ENCODE measurements at regions not wholly inside any gene's neighbourhood (a gene's known extent, or its start where the extent isn't known, plus 50 kb on each side); places are given as distances from the start of the nearest gene placed in this dataset.

GRCh38 chr2:126817172-126817571 lies 81.5 kb upstream of the TEX51 start:
- no peaks in the 10 kb centered on the region for H3K27me3 ChIP-seq
- H3K9ac ChIP-seq = no peak overlapping the region
- H3K9me3 ChIP-seq (ENCODE audit: low read depth) = peaks cover 4% of the 10 kb centered on the region
- H2AFZ ChIP-seq (replicated peaks) = no peak overlapping the region
- no peaks in the 10 kb centered on the region for H3K36me3 Mint-ChIP-seq
- H3K4me1 Mint-ChIP-seq = peaks cover 3% of the 10 kb centered on the region
- H3K79me2 ChIP-seq (ENCODE audit: low read depth) = no peaks in the 10 kb centered on the region
- H3F3A ChIP-seq (ENCODE audit: low read depth) = no peaks in the 10 kb centered on the region
- no peaks in the 10 kb centered on the region for H3K4me1 ChIP-seq
- no peak overlapping the region for H3K27ac ChIP-seq
- DNase-seq (ENCODE audit: low spot score) = no peak
- H3K27ac Mint-ChIP-seq = no peak overlapping the region
- H3K9me3 Mint-ChIP-seq = peaks cover 15% of the 10 kb centered on the region
- H3K4me3 ChIP-seq = no peak overlapping the region
- H3K27me3 Mint-ChIP-seq (ENCODE audit: insufficient read depth, low read depth) = peaks cover 2% of the 10 kb centered on the region
- H4K20me1 ChIP-seq (ENCODE audit: low read depth) = no peaks in the 10 kb centered on the region
- H3K36me3 ChIP-seq = no peaks in the 10 kb centered on the region
- TF ChIP-seq EZH2phosphoT487 (IDR thresholded peaks at IDR 0.05) (no peak), CTCF (IDR thresholded peaks at IDR 0.05) (no peak), EZH2 (IDR thresholded peaks at IDR 0.05) (no peak)
- H3K4me2 ChIP-seq = no peak overlapping the region
- no peak overlapping the region for H3K4me3 Mint-ChIP-seq

- Histone ChIP-seq H3K4me1 (peaks cover 2% of the 10 kb centered on the region), H3K9me3 (ENCODE audit: low read depth) (no peaks in the 10 kb centered on the region), H4K20me1 (ENCODE audit: low read depth) (no peaks in the 10 kb centered on the region), H3K9ac (no peak overlapping the region), H3K27ac (no peak overlapping the region), H3K27me3 (no peaks in the 10 kb centered on the region), H3K4me2 (no peak overlapping the region), H3K79me2 (ENCODE audit: low read depth) (no peaks in the 10 kb centered on the region), H2AFZ (replicated peaks) (no peak overlapping the region), H3K36me3 (no peaks in the 10 kb centered on the region), H3K4me3 (no peak overlapping the region), H3F3A (ENCODE audit: low read depth) (no peaks in the 10 kb centered on the region)
- H3K36me3 Mint-ChIP-seq = no peaks in the 10 kb centered on the region
- peaks cover 9% of the 10 kb centered on the region for H3K9me3 Mint-ChIP-seq
- DNase-seq (ENCODE audit: low spot score) = no peak
- TF ChIP-seq CTCF (IDR thresholded peaks at IDR 0.05) = no peak
- no peak for TF ChIP-seq EZH2 (IDR thresholded peaks at IDR 0.05)
- TF ChIP-seq EZH2phosphoT487 (IDR thresholded peaks at IDR 0.05) = no peak
- H3K27ac Mint-ChIP-seq = no peak overlapping the region
- peaks cover 4% of the 10 kb centered on the region for H3K4me1 Mint-ChIP-seq
- peaks cover 2% of the 10 kb centered on the region for H3K27me3 Mint-ChIP-seq (ENCODE audit: insufficient read depth, low read depth)
- no peak overlapping the region for H3K4me3 Mint-ChIP-seq
Observed at GRCh38 chr2:126822115-126822514, 76.6 kb upstream of the TEX51 start.

- no peak overlapping the region for H3K4me3 ChIP-seq
- no peak for TF ChIP-seq EZH2 (IDR thresholded peaks at IDR 0.05)
- TF ChIP-seq EZH2phosphoT487 (IDR thresholded peaks at IDR 0.05) = no peak
- peaks cover 7% of the 10 kb centered on the region for H3K4me1 Mint-ChIP-seq
Observed at GRCh38 chr2:126822921-126823320, 75.8 kb upstream of the TEX51 start.

GRCh38 chr2:126823951-126824350 lies 74.7 kb upstream of the TEX51 start:
- no peak overlapping the region for H3K27ac ChIP-seq
- TF ChIP-seq EZH2phosphoT487 (IDR thresholded peaks at IDR 0.05) = no peak
- no peak for TF ChIP-seq CTCF (IDR thresholded peaks at IDR 0.05)
- no peak for TF ChIP-seq EZH2 (IDR thresholded peaks at IDR 0.05)
- H3K27me3 Mint-ChIP-seq (ENCODE audit: insufficient read depth, low read depth) = no peaks in the 10 kb centered on the region
- no peak overlapping the region for H3K9ac ChIP-seq
- H4K20me1 ChIP-seq (ENCODE audit: low read depth) = no peaks in the 10 kb centered on the region
- H3K9me3 ChIP-seq (ENCODE audit: low read depth) = no peaks in the 10 kb centered on the region
- H3K36me3 Mint-ChIP-seq = no peaks in the 10 kb centered on the region
- H3F3A ChIP-seq (ENCODE audit: low read depth) = peaks cover 9% of the 10 kb centered on the region
- no peak overlapping the region for H3K4me2 ChIP-seq
- no peaks in the 10 kb centered on the region for H3K27me3 ChIP-seq
- no peak overlapping the region for H3K4me3 ChIP-seq
- H3K4me1 Mint-ChIP-seq = peaks cover 10% of the 10 kb centered on the region
- H3K4me3 Mint-ChIP-seq = no peak overlapping the region
- H3K27ac Mint-ChIP-seq = no peak overlapping the region
- no peaks in the 10 kb centered on the region for H3K9me3 Mint-ChIP-seq
- DNase-seq (ENCODE audit: low spot score) = no peak
- H3K79me2 ChIP-seq (ENCODE audit: low read depth) = no peaks in the 10 kb centered on the region
- peaks cover 11% of the 10 kb centered on the region for H3K4me1 ChIP-seq
- no peak overlapping the region for H2AFZ ChIP-seq (replicated peaks)
- no peaks in the 10 kb centered on the region for H3K36me3 ChIP-seq

More at GRCh38 chr2:126822921-126823320, 75.8 kb upstream of the TEX51 start:
- Mint-ChIP-seq H3K27ac (no peak overlapping the region), H3K4me3 (no peak overlapping the region), H3K36me3 (no peaks in the 10 kb centered on the region), H3K27me3 (ENCODE audit: insufficient read depth, low read depth) (no peaks in the 10 kb centered on the region), H3K9me3 (peaks cover 2% of the 10 kb centered on the region)
- no peaks in the 10 kb centered on the region for H3K79me2 ChIP-seq (ENCODE audit: low read depth)
- H4K20me1 ChIP-seq (ENCODE audit: low read depth) = no peaks in the 10 kb centered on the region
- no peak overlapping the region for H3K4me2 ChIP-seq
- no peak overlapping the region for H3K27ac ChIP-seq
- H3K36me3 ChIP-seq = no peaks in the 10 kb centered on the region
- H3K27me3 ChIP-seq = no peaks in the 10 kb centered on the region
- peaks cover 6% of the 10 kb centered on the region for H3F3A ChIP-seq (ENCODE audit: low read depth)
- no peak overlapping the region for H2AFZ ChIP-seq (replicated peaks)
- DNase-seq (ENCODE audit: low spot score) = no peak
- H3K9me3 ChIP-seq (ENCODE audit: low read depth) = no peaks in the 10 kb centered on the region
- no peak overlapping the region for H3K9ac ChIP-seq
- peaks cover 10% of the 10 kb centered on the region for H3K4me1 ChIP-seq
